ENCODE measurements at regions not wholly inside any gene's neighbourhood (a gene's known extent, or its start where the extent isn't known, plus 50 kb on each side); places are given as distances from the start of the nearest gene placed in this dataset.

DNA sequence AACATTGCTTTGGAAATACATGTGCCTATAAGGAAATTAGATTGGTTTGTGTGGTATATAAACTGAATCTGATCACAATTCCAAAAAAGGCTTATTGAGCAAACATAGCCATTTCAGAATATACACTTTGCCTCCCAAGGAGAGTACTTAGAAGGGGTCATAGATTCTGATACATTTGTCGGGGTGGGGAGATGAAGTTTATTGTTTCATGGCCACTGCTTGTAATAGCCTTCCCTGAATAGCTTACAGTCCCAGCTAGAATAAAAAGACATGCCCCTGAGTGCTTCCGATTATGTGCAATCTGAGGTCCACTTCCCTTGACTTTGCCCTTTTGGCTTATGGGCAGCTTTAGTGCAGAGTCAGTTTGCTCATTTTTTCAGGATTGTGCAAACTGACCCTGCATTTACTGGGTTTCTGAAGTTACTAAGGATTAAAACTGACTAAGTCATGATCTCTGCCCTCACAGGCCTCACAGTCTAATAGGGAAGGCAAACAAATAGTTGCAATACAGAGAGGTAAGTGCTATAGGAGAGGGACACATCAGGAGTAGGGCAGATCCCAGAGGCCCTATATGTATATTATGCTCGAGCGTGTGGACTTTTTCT lies 184.2 kb downstream of the BLID start (continued):
- TF ChIP-seq, protein P1, sequence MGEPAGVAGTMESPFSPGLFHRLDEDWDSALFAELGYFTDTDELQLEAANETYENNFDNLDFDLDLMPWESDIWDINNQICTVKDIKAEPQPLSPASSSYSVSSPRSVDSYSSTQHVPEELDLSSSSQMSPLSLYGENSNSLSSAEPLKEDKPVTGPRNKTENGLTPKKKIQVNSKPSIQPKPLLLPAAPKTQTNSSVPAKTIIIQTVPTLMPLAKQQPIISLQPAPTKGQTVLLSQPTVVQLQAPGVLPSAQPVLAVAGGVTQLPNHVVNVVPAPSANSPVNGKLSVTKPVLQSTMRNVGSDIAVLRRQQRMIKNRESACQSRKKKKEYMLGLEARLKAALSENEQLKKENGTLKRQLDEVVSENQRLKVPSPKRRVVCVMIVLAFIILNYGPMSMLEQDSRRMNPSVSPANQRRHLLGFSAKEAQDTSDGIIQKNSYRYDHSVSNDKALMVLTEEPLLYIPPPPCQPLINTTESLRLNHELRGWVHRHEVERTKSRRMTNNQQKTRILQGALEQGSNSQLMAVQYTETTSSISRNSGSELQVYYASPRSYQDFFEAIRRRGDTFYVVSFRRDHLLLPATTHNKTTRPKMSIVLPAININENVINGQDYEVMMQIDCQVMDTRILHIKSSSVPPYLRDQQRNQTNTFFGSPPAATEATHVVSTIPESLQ (CRISPR knock-in tag; conservative IDR thresholded peaks at IDR 0.05) = 0 out of 2 replicates have a peak, but pooled peaks have one; percentile 52
- TF ChIP-seq KMT2B (CRISPR knock-in tag; IDR thresholded peaks at IDR 0.05) (peak; percentile 53; the same call in 1 of the 2 replicates), ZNF670 (CRISPR knock-in tag; IDR thresholded peaks at IDR 0.05; ENCODE audit: borderline replicate concordance) (peak; percentile 76; the same call in 1 of the 2 replicates), ZMYM4 (CRISPR knock-in tag; IDR thresholded peaks at IDR 0.05) (peak; percentile 95), HES4 (CRISPR knock-in tag; IDR thresholded peaks at IDR 0.05; ENCODE audit: borderline replicate concordance) (no peak), PHF20 (CRISPR knock-in tag; IDR thresholded peaks at IDR 0.05) (no peak), NR2F2 (IDR thresholded peaks at IDR 0.05; ENCODE audit: borderline replicate concordance, low read depth) (peak; percentile 98), ZNF672 (CRISPR knock-in tag; IDR thresholded peaks at IDR 0.05) (no peak), MED13 (CRISPR knock-in tag; IDR thresholded peaks at IDR 0.05) (0 out of 2 replicates have a peak, but pooled peaks have one; percentile 38), SPEN (CRISPR knock-in tag; IDR thresholded peaks at IDR 0.05; ENCODE audit: low read depth) (peak; percentile 69; the same call in 1 of the 2 replicates), MYC (CRISPR knock-in tag; IDR thresholded peaks at IDR 0.05; ENCODE audit: borderline replicate concordance) (no peak), PAWR (CRISPR knock-in tag; IDR thresholded peaks at IDR 0.05; ENCODE audit: borderline replicate concordance) (no peak), ZNF558 (CRISPR knock-in tag; IDR thresholded peaks at IDR 0.05; ENCODE audit: borderline replicate concordance) (no peak), ZNF713 (CRISPR knock-in tag; IDR thresholded peaks at IDR 0.05) (no peak), NR2F1 (CRISPR knock-in tag; IDR thresholded peaks at IDR 0.05) (peak; percentile 92 to 95; a peak in 3 of 4 replicates), RARA (CRISPR knock-in tag; IDR thresholded peaks at IDR 0.05) (peak; percentile 95), PITX1 (CRISPR knock-in tag; IDR thresholded peaks at IDR 0.05) (peak; percentile 99), ZNF703 (CRISPR knock-in tag; IDR thresholded peaks at IDR 0.05; ENCODE audit: borderline replicate concordance) (no peak), ZNF33A (CRISPR knock-in tag; IDR thresholded peaks at IDR 0.05; ENCODE audit: borderline replicate concordance) (no peak)
- TF ChIP-seq, protein P2, sequence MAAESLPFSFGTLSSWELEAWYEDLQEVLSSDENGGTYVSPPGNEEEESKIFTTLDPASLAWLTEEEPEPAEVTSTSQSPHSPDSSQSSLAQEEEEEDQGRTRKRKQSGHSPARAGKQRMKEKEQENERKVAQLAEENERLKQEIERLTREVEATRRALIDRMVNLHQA (CRISPR knock-in tag; IDR thresholded peaks at IDR 0.05) = no peak
- TF ChIP-seq, protein P3, sequence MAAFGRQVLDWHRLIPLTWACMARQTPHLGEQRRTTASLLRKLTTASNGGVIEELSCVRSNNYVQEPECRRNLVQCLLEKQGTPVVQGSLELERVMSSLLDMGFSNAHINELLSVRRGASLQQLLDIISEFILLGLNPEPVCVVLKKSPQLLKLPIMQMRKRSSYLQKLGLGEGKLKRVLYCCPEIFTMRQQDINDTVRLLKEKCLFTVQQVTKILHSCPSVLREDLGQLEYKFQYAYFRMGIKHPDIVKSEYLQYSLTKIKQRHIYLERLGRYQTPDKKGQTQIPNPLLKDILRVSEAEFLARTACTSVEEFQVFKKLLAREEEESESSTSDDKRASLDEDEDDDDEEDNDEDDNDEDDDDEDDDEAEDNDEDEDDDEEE (CRISPR knock-in tag; IDR thresholded peaks at IDR 0.05) = no peak
- TF ChIP-seq, protein P4, sequence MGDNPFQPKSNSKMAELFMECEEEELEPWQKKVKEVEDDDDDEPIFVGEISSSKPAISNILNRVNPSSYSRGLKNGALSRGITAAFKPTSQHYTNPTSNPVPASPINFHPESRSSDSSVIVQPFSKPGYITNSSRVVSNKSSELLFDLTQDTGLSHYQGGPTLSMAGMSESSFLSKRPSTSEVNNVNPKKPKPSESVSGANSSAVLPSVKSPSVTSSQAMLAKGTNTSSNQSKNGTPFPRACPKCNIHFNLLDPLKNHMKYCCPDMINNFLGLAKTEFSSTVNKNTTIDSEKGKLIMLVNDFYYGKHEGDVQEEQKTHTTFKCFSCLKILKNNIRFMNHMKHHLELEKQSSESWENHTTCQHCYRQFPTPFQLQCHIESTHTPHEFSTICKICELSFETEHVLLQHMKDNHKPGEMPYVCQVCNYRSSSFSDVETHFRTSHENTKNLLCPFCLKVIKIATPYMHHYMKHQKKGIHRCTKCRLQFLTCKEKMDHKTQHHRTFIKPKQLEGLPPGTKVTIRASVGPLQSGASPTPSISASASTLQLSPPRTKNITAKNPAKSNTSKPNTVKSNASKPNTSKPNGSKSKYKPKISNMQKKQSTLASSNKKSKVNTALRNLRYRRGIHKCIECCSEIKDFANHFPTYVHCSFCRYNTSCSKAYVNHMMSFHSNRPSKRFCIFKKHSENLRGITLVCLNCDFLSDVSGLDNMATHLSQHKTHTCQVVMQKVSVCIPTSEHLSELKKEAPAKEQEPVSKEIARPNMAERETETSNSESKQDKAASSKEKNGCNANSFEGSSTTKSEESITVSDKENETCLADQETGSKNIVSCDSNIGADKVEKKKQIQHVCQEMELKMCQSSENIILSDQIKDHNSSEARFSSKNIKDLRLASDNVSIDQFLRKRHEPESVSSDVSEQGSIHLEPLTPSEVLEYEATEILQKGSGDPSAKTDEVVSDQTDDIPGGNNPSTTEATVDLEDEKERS (CRISPR knock-in tag; IDR thresholded peaks at IDR 0.05) = 0 out of 2 replicates have a peak, but pooled peaks have one; percentile 67
- TF ChIP-seq, protein P5, sequence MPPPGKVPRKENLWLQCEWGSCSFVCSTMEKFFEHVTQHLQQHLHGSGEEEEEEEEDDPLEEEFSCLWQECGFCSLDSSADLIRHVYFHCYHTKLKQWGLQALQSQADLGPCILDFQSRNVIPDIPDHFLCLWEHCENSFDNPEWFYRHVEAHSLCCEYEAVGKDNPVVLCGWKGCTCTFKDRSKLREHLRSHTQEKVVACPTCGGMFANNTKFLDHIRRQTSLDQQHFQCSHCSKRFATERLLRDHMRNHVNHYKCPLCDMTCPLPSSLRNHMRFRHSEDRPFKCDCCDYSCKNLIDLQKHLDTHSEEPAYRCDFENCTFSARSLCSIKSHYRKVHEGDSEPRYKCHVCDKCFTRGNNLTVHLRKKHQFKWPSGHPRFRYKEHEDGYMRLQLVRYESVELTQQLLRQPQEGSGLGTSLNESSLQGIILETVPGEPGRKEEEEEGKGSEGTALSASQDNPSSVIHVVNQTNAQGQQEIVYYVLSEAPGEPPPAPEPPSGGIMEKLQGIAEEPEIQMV (CRISPR knock-in tag; IDR thresholded peaks at IDR 0.05; ENCODE audit: low read depth) = no peak

All from HepG2 (cell line).